Upper lobe of left lung (tissue), 6 donors: ENCODE measurements at regions not wholly inside any gene's neighbourhood (a gene's known extent, or its start where the extent isn't known, plus 50 kb on each side); places are given as distances from the start of the nearest gene placed in this dataset.

Experiments
- ATAC-seq, 2 donors: fragments of 200-7000 bp; cut with Tn5 transposase; one replicate each; pipeline ENCODE4 v1.9.1; 2022; ENCODE audit warnings: mild to moderate bottlenecking in 2 of 2, moderate library complexity in 2 of 2; ENCODE audit not compliant: low FRiP score in 2 of 2
- DNase-seq, 2 donors: peaks; one replicate each; pipeline ENCODE4 v3.0.0-alpha.2; 2019 to 2020
- H3K27ac ChIP-seq, 4 donors: fragments of 200-600 bp; sonication (generic); one replicate each; pipeline ENCODE4 v1.5.1; 2016 to 2019
- H3K27me3 ChIP-seq, 4 donors: fragments of 200-600 bp; sonication (generic); one replicate each; pipeline ENCODE4 v1.5.1; 2017 to 2019
- H3K36me3 ChIP-seq, 4 donors: fragments of 200-600 bp; sonication (generic); one replicate each; pipeline ENCODE4 v1.5.1; 2016 to 2019
- H3K4me1 ChIP-seq, 4 donors: fragments of 200-600 bp; sonication (generic); one replicate each; pipeline ENCODE4 v1.5.1; 2018 to 2019
- H3K4me3 ChIP-seq, 4 donors: fragments of 200-600 bp; sonication (generic); one replicate each; pipeline ENCODE4 v1.5.1; 2017 to 2019; ENCODE audit warnings: mild to moderate bottlenecking in 2 of 4, moderate library complexity in 1 of 4
- H3K9me3 ChIP-seq, 4 donors: fragments of 200-600 bp; sonication (generic); one replicate each; pipeline ENCODE4 v1.5.1; 2018 to 2019
- CTCF ChIP-seq, 6 experiments: fragments of 450-650 bp in 4 of 6; fragments of 200-600 bp in 2 of 6; sonication (generic) in 2 of 6; IDR thresholded peaks; one replicate each; pipeline ENCODE4 v1.5.1; 2016 to 2019; ENCODE audit warnings: antibody characterized with exemption in 6 of 6
- EP300 ChIP-seq, 4 donors: sonication (generic); formaldehyde crosslinking; IDR thresholded peaks; one replicate each; pipeline ENCODE4 v1.5.1; 2017; ENCODE audit warnings: antibody characterized with exemption in 4 of 4, control low read depth in 2 of 4
- POLR2A ChIP-seq, 4 donors: fragments of 450-650 bp; IDR thresholded peaks; one replicate each; pipeline ENCODE4 v1.5.1; 2016 to 2017; ENCODE audit warnings: antibody characterized with exemption in 4 of 4, mild to moderate bottlenecking in 2 of 4
- POLR2AphosphoS5 ChIP-seq, 2 donors: sonication (generic); formaldehyde crosslinking; IDR thresholded peaks; one replicate each; pipeline ENCODE4 v1.5.1; 2017; ENCODE audit warnings: antibody characterized with exemption in 2 of 2
- WGBS, 2 donors: methylation state at CpG; one replicate each; pipeline ENCODE4 v1.1.5; 2017 to 2018; 5-methylcytosine and 5-hydroxymethylcytosine counted together
- donor health status: DM: no; HTN: no; CAD: no; lungs with moderate emphysema.
- donor health status: DM: no; HTN: yes; CAD: no; lungs with severe emphysema.

- ATAC-seq (no peak), DNase-seq (no peak)
- Histone ChIP-seq H3K9me3 (no peaks in the 10 kb centered on the region), H3K36me3 (no peaks in the 10 kb centered on the region), H3K27me3 (no peaks in the 10 kb centered on the region), H3K4me3 (no peak overlapping the region), H3K4me1 (peaks cover 0 to 10% (median 1%) of the 10 kb centered on the region in 4 donors), H3K27ac (no peak overlapping the region)
- 82 to 96% methylated on average over 2 of the region's 2 CpGs for WGBS, 2 donors
- TF ChIP-seq POLR2A (IDR thresholded peaks at IDR 0.05): no peak
Observed at GRCh38 chr3:178055939-178056338, 480.3 kb upstream of the KCNMB2 start.

GRCh38 chr3:178056868-178057267 lies 479.4 kb upstream of the KCNMB2 start:
- peaks cover 0 to 12% (median 3%) of the 10 kb centered on the region in 4 donors for H3K4me1 ChIP-seq
- DNase-seq: no peak

GRCh38 chr3:178058629-178059028 lies 477.6 kb upstream of the KCNMB2 start:
- ATAC-seq (no peak), DNase-seq (no peak)
- Histone ChIP-seq H3K27me3 (no peaks in the 10 kb centered on the region), H3K4me3 (no peak overlapping the region), H3K27ac (no peak overlapping the region), H3K9me3 (no peaks in the 10 kb centered on the region), H3K4me1 (peaks cover 0 to 17% (median 9%) of the 10 kb centered on the region in 4 donors), H3K36me3 (no peaks in the 10 kb centered on the region)
- 90 to 91% methylated on average over 6 of the region's 6 CpGs for WGBS, 2 donors
- TF ChIP-seq POLR2A (IDR thresholded peaks at IDR 0.05) (no peak), EP300 (IDR thresholded peaks at IDR 0.05) (no peak), CTCF (IDR thresholded peaks at IDR 0.05) (no peak)

More at GRCh38 chr3:178056868-178057267, 479.4 kb upstream of the KCNMB2 start:
- WGBS, 2 donors: 89 to 97% methylated on average over 1 of the region's 1 CpG
- no peaks in the 10 kb centered on the region for H3K9me3 ChIP-seq
- no peaks in the 10 kb centered on the region for H3K27me3 ChIP-seq
- H3K4me3 ChIP-seq: no peak overlapping the region
- ATAC-seq: no peak
- H3K27ac ChIP-seq: no peak overlapping the region
- H3K36me3 ChIP-seq: no peaks in the 10 kb centered on the region
- TF ChIP-seq POLR2A (IDR thresholded peaks at IDR 0.05) (no peak), POLR2AphosphoS5 (IDR thresholded peaks at IDR 0.05) (no peak), EP300 (IDR thresholded peaks at IDR 0.05) (no peak), CTCF (IDR thresholded peaks at IDR 0.05) (no peak)

- no peak for TF ChIP-seq CTCF (IDR thresholded peaks at IDR 0.05)
- TF ChIP-seq POLR2AphosphoS5 (IDR thresholded peaks at IDR 0.05): no peak
- no peak for TF ChIP-seq POLR2A (IDR thresholded peaks at IDR 0.05)
- TF ChIP-seq EP300 (IDR thresholded peaks at IDR 0.05): no peak
- peak overlapping the region in 2 of 4 donors; percentile 19 to 42 for H3K27ac ChIP-seq
- no peaks in the 10 kb centered on the region for H3K27me3 ChIP-seq
- ATAC-seq (no peak), DNase-seq (no peak)
- no peaks in the 10 kb centered on the region for H3K9me3 ChIP-seq
- H3K4me3 ChIP-seq: no peak overlapping the region
- no peaks in the 10 kb centered on the region for H3K36me3 ChIP-seq
- peaks cover 0 to 21% (median 11%) of the 10 kb centered on the region in 4 donors for H3K4me1 ChIP-seq
Observed at GRCh38 chr3:178059119-178059518, 477.1 kb upstream of the KCNMB2 start.

GRCh38 chr3:178059836-178060235 lies 476.4 kb upstream of the KCNMB2 start:
- peak overlapping the region in 3 of 4 donors; percentile 19 to 60 (median 42) for H3K27ac ChIP-seq
- H3K36me3 ChIP-seq: no peaks in the 10 kb centered on the region
- TF ChIP-seq CTCF (IDR thresholded peaks at IDR 0.05): no peak
- TF ChIP-seq POLR2AphosphoS5 (IDR thresholded peaks at IDR 0.05): no peak
- TF ChIP-seq POLR2A (IDR thresholded peaks at IDR 0.05): no peak
- TF ChIP-seq EP300 (IDR thresholded peaks at IDR 0.05): no peak
- ATAC-seq: peak in 1 of 2 donors; percentile 14
- DNase-seq: no peak
- peaks cover 0 to 22% (median 11%) of the 10 kb centered on the region in 4 donors for H3K4me1 ChIP-seq
- H3K9me3 ChIP-seq: no peaks in the 10 kb centered on the region
- H3K27me3 ChIP-seq: no peaks in the 10 kb centered on the region
- H3K4me3 ChIP-seq: no peak overlapping the region
- 78 to 89% methylated on average over 6 of the region's 6 CpGs for WGBS, 2 donors
